NOMO-1 treated with dmso at 0.1 percent for 144 hours (cell line): ENCODE measurements at regions not wholly inside any gene's neighbourhood (a gene's known extent, or its start where the extent isn't known, plus 50 kb on each side); places are given as distances from the start of the nearest gene placed in this dataset.

Experiments used
- DNase-seq: peaks from one replicate; lab custom pipeline; 2025; ENCODE audit not compliant: unreplicated experiment; lab: John Stamatoyannopoulos, UW

DNA sequence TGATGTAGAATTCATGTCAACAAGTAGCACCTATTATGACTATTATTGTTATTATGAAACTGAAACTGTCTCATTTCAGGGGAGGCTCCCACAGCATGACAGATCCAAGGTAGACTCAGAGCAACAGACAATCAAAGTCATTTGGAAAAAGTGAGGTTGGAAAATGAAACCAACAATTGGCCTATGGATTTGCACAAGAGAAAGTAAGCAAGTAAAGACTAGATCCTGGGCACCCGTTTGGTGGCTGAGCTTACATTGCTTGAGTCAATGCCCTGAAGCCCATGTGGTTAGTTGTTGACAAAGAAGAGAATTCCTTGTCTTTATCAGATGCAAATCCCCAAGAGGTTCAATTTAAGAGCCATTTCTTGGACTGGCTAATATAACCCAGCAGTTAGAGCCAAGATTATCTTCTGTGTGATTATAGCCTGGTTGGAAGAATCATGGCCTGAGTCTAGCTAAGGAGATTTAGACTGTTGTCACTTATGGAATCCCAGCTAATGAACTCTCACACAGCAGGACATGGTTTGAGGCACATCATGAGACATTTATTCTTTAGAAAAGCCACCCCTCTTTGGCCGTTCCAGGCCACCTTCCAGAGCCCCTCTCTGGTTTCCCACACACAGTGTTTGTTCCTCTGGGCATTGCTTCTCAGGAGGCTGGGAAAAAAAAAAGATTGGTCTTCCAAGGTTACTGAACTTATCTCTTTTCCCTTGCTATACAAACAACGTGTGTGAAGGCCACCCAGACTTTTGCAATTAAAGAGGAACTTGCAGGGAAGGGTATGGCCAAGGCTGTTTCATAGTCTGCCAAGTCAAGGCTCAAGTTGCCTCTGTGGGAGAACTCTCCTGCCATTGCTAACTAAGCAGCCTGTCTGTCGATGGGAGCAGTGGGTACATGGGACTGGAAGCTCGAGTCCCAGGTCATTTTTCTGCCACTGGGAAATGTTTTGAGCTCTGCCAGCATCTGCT, 399.5 kb downstream of the ENC1 start:
- DNase-seq: peak; percentile 25

GRCh38 chr5:74239261-74239660, 401.3 kb downstream of the ENC1 start:
- peak; percentile 89 for DNase-seq

- no peak for DNase-seq
Observed at GRCh38 chr5:74237571-74238145, 402.9 kb downstream of the ENC1 start.

- no peak for DNase-seq
Observed at GRCh38 chr5:74235552-74235951, 405.0 kb downstream of the ENC1 start.

GRCh38 chr5:74233571-74233970, 407.0 kb downstream of the ENC1 start:
- DNase-seq: no peak

- DNase-seq: no peak
Observed at GRCh38 chr5:74233091-74233490, 407.4 kb downstream of the ENC1 start.

DNA sequence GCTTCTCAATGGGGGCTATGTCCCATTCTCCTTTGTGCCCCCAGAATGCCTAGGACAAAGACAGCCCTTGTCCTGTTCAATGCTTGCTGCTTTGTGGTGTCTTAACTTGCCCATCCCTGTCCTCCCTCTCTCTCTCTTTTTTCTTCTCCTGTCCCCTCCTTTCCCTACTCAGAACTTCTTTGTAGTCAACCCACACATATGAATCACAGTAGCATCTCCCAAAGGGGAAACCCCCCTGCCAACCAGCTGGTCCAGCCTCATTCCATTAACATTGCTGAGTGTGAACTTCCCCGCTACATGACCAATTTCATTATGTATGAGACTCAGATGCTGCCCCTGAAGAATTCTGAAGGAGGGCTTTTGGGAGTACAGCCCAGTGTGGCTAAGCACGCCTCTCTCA, 408.3 kb downstream of the ENC1 start:
- no peak for DNase-seq

DNA sequence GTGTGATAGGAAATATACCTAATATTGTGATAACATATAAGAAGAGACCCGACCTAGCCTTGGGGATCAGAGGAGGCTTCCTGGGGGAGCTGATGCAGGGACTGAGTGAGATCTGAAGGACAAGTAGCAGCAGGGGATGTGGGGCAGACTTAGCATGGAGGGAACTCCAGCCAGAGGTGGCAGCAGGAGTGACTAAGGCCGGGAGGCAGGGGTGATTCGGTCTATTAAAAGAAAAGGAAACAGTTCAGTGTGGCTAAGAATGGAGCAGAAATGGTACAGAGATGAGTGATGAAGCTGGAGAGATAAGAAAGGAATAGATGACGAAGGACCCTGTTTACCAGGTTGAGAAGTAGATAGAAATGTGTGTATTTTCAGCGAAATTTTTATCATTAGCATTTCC, 408.8 kb downstream of the ENC1 start:
- no peak for DNase-seq

DNA sequence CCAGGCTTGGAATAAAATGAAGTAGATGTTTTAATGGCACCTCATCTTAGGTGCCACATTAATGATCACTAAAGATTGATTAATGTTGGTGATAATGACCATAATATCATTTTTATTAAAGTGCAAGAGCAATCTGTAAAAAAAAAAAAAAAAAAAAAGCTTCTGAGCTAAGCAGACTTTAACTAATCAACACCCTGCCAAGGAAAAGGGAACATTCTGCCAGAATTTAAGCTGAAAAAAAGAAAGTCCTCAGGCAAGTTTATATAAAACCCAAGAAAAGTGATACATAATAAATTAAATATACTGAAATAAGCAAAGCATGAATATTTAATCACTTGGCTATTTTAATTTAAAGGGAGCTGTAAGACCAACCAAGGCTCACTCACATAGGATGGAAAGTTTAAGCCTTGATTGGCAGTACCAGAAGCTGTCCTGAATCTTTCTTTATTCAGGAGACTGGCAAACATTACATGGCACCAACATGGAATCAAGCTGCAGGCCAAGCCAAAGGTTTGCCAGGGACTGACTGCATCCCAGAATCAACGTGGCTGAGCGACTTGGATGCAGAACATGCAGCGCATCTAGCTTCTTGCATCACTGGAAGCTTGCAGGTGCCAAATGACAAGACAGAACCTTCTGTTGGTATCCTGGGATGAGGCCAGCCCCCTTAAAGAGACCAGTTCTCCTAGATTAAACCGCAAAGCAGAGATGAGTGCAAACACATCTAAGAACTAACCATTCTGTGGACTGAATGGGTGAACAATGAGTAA, 413.6 kb downstream of the ENC1 start:
- no peak for DNase-seq

DNA sequence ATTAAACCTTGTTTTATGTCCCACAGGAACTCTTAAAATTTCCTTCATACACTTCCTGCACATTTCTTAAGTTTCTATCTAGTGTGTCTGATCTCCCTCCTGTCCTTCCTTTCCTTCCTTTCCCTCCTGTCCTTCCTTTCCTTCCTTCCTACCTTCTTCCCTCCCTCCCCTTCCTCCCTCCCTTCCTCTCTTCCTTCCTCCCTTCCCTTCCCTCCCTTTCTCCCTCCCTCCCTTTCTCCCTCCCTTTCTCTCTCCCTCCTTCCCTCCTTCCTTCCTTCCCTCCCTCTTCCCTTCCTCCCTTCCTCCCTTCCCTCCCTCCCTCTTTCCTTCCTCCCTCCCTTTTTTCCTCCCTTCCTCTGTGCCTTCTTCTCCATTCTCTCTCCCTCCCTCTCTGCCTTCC, 414.9 kb downstream of the ENC1 start:
- no peak for DNase-seq

DNA sequence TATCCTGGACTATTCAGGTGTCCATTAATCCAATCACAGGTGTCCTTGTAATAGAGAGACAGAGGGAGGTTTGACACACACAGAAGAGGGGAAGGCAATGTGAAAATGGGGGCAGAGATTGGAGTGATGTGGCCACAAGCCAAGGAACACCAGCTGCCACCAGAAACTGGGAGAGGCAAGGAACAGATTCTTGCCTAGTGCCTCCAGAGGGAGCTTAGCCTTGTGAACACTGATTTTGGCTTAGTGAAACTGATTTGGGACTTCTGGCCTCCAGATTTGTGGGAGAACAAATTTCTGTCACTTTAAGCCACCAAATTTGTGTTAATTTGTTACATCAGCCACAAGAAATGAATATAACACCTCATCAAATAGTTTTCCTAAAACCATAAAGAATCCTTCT, 416.2 kb downstream of the ENC1 start:
- DNase-seq: no peak

DNA sequence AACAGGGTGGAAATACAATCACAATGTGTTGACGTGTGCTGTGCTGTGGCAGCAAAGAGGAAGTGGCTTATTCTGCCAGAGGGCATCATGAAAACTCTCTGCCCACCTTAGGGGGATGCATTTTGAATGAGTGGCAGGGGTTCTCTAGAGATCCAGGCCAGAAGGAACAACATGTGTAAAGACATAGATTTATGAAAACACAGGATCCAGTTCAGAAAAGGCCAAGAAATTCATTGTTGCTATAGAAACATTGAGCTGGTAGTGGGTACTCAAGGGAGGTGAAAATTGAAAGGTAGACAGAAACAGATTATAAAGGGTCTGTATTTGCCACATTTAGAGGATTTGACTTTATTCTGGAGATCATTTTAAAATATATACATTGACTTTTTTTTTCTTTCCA, 417.7 kb downstream of the ENC1 start:
- DNase-seq: no peak

DNA sequence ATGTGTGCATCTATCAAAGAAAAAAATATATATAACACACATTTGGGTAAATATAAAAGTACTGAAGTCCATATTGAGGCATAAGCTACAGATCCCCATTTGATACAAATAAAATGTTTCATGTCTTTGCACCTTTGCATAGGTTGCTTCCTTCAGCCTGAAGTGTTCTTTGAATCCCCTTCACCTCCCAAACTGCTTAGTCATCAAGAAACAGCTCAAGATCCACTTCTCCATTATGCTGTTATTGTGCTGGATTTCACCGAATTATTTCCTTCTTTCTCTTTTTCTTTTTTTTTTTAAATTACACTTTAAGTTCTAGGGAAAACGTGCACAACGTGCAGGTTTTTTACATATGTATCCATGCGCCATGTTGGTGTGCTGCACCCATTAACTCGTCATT, 419.1 kb downstream of the ENC1 start:
- DNase-seq: no peak

DNA sequence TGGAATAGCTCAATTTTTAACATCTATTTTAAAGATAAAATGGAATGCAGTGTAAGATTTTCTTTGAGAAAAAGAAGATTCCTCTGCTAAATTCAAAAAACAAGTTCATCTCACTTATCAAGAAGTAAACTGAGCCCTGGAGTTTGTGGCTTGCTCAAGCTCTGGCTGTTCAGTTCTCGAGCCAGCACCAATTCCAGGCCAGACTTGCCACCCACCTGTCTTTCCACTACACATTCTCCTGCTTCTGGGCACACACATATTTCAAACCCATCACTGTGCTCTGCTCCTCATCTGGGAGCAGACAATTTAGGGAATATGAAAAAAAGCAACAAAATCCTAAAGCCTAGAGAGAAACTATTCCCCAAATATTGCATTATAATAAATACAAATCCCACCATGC, 424.5 kb downstream of the ENC1 start:
- no peak for DNase-seq

- DNase-seq: peak; percentile 39
Observed at GRCh38 chr5:74212336-74212735, 428.2 kb downstream of the ENC1 start.

DNA sequence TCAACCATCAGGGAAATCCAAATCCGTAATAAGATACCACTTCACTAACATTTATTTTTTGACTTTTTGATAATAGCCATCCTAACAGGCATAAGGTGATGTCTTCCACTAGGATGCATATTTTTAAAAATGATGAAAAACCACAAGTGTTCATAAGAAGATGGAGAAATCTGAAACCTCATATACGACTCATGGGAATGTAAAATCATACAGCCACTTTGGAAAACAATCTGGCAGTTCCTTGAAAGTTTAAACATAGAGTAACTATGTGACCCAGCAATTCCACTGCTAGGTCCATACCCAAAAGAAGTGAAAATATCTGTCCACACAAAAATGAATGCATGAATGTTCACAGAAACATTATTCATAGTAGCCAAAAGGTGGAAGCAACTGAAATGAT, 431.0 kb downstream of the ENC1 start:
- no peak for DNase-seq

DNA sequence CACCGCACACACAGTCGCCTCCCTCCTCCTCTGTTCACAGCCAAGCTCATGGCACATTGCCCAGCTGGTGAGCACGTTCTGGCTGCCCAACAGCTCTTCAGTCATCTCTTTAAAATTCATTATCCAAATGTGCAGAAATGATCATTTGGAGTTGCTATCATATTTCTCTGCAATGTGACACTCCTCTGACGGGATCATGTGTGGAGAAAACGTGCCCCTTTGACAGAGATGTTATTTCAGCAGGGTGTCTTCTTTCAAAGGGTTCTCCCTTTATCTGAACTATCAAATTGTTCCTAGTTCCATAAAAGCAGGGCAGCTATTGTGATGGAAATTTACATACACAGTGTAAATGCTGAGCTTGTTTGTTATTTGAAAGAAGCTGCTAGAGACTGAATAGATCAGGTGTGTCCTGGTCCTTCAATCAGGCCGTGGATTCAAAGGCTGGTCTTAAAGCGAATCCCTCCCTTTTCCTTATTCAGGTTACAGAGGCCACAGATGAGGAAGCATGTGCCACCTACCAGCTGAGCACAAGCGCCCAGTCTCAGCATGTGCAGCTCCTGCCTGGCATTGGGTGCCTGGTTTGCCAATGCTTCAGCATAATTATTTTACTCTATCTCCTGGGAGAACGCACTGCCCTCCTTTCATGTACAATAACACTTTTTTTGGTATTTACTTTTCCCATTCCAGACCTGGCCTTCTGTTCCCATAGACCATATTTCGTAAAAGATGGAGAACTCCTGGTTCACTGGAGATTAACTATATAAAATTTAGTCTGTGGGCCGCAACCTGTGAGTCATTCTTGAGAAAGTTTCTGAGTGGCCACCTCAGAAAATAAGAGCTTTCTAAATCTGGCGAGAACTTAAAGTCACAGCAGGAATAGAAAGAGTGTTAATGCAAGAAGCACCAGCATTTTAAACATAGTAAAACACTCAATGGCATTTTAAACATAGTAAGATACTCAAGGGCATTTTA, 433.7 kb downstream of the ENC1 start:
- DNase-seq: no peak

DNA sequence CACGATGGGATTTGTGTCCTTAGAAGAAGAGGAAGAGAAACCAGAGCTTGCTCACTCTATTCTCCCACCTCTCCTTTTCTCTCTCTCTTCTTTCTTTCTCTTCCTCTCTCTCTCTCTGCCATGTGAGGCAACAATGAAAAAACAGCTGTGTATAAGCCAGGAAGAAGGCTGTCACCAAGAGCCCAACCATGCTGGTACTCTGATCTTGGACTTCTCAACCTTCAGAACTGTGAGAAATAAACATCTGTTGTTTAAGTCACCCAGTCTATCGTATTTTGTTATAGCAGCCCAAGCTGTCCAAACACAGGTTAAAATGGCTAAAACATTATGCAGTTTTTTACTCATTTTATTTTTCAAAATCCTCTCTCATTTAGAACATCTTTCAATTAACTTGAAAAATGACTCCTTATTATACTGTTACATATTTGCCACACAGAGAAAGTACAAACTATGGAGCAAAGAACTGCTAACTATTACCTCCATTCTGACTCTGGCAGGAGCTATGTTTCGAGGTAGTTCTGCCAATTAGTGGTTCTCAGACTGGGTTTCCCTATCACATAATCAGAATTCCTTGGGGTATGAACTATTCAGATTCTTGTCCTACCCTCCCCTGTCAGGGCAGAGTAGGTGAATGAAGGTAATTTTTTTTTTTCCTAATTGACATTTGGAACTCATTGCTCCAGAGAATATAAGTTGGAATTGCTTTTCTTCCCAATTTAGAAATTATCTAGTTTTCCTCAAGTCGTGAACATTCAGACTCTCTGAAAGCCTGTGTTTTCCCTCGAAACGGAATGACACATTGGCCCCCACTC, 434.6 kb downstream of the ENC1 start:
- no peak for DNase-seq

GRCh38 chr5:74201334-74202081, 439.0 kb downstream of the ENC1 start:
- no peak for DNase-seq
